Thyroid gland (tissue), 4 donors: ENCODE measurements at regions not wholly inside any gene's neighbourhood (a gene's known extent, or its start where the extent isn't known, plus 50 kb on each side); places are given as distances from the start of the nearest gene placed in this dataset.

ENCODE experiments used
- CTCF ChIP-seq, 6 experiments: fragments of 200-600 bp in 3 of 6; fragments of 450-650 bp in 3 of 6; sonication (generic) in 3 of 6; IDR thresholded peaks; one replicate each; pipeline ENCODE4 v1.5.1; 2016 to 2019; ENCODE audit warnings: antibody characterized with exemption in 6 of 6, mild to moderate bottlenecking in 2 of 6, inconsistent platforms in 1 of 6, moderate library complexity in 1 of 6
- POLR2A ChIP-seq, 2 donors: fragments of 450-650 bp; IDR thresholded peaks; one replicate each; pipeline ENCODE4 v1.6.1; 2017; ENCODE audit warnings: antibody characterized with exemption in 2 of 2, mild to moderate bottlenecking in 2 of 2, moderate library complexity in 1 of 2

GRCh38 chr6:84457276-84457675 is 229.8 kb upstream of the CEP162 start:
- TF ChIP-seq POLR2A (IDR thresholded peaks at IDR 0.05) (no peak), CTCF (IDR thresholded peaks at IDR 0.05) (no peak)
